GM19452 (cell line): ENCODE measurements at regions not wholly inside any gene's neighbourhood (a gene's known extent, or its start where the extent isn't known, plus 50 kb on each side); places are given as distances from the start of the nearest gene placed in this dataset.

ENCODE experiments used
- ATAC-seq: cut with Tn5 transposase; IDR thresholded peaks from one replicate; pipeline ENCODE4 v1.9.1; 2021; ENCODE audit not compliant: unreplicated experiment

DNA sequence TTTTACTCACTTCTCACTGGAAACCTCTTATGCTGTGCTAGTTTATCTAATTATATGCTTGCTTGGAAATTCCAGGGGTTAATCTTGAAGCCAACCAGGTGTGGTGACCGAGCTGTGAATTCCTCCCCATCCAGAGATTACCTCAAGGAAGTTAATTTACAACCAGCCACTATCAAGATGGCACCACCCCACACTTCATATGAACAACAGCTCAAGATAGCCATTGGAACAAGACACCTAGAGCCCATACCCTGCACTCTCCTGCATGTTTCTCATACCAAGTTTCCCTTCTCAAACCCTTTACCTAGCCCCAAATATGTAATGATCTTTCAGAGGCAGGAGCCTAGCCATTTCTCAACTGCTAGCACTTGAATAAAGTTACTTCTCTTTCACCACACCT, 2156.9 kb upstream of the C9orf72 start:
- no peak for ATAC-seq

DNA sequence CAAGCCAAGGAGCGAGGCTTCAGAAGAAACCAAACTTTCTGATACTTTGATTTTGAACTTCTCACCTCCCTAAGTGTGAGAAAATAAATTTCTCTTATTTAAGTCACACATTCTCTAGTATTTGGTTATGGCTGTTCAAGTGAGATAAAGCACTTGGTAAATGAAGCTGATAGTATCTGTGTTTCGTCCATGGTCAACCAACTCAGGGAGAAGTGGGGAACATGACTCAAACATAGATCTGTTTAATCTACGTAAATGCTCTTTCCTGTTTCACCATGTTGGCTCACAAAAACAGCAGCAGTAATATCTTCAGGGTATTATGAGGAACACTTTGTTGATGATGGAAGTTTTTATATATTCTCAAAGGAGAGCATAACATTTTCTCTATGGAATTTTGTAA, 2167.2 kb upstream of the C9orf72 start:
- ATAC-seq, result no peak

DNA sequence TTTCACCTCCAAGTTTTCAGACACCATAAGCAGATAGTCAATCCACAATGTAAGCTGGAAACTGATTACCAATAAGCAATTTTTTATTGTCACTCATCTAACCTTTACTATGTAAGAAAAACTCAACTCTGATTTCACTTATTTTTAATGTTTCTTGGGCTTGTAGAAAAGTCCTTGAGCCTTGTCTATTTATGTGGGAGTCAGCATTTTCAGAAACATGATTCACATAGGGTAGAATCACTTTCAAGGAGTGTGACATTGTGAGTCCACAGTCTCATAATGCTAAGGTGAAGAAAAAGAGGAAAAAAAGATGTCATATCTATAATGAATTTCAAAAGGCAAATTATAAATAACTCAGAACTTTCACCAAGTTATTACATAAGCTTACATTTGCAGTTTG, 2167.9 kb upstream of the C9orf72 start:
- ATAC-seq, result no peak

DNA sequence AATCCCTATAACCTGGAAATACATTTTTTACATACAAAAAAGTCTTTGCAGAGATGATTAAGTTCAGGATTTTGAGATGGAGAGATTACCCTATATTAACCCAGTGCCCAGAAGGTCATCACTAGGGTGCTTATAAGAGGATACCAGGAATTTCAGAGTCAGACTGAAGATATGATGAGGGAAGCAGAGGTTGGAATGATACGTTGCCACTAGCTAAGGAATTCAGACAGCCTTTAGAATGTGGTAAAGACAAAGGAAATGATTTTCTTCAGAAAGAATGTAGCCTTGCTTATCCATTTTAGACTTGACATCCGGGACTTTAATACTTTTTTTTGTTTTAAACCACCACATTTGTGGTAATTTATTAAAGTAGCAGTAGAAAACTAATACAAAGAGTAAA, 2176.8 kb upstream of the C9orf72 start:
- ATAC-seq, result no peak

DNA sequence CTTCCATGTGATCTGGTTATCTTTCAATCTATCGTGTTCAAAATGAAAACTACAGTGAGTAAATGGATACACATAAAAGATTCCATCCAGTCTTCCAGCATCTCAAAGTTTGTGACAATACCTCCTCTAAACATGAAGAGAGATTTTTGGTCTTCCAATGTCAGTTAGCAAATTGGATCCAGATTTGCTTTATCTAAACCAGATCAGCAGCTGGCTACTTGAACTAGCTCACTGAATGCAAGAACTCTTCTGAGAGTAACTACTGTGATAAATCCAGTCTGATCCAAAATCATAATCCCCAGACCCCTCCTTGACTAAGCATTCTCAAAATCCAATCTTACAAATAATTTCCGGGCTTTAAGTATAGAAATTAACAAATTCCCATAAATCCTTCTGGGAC, 2177.9 kb upstream of the C9orf72 start:
- ATAC-seq, result no peak

DNA sequence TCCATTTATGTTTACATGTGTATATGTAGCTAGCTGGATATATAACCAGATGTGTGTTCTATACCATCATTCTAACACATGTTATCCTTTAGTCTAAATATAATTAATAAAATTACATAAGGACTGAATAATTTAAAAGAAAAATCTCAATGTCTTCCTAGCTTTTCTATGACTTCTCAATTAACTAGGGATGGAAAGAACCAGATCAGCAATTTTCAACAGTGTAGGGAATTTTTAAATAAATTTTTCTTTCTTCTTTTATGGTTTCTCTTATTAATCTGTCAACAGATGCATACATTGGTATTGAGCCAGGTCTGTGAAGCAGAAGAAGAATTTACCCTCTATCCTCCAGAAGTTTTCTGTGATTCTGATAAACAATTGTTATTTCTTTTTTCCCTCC, 2180.4 kb upstream of the C9orf72 start:
- no peak for ATAC-seq

DNA sequence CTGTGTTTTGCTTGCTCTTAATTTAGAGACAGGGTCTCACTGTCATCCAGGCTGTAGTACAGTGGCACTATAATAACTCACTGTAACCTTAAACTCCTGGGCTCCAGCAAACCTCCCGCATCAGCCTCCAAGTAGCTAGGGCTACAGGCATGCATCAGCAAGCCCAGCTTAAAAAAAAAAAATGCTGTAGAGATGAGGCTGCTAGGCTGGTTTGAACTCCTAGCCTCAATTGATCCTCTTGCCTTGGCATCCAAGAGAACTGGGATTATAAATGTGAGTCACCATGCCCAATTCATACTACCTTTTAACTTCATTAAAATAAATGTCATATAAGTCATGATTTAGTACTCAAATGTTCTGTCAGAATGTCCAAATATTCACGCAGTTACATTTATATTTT, 2195.7 kb upstream of the C9orf72 start:
- ATAC-seq, result no peak

DNA sequence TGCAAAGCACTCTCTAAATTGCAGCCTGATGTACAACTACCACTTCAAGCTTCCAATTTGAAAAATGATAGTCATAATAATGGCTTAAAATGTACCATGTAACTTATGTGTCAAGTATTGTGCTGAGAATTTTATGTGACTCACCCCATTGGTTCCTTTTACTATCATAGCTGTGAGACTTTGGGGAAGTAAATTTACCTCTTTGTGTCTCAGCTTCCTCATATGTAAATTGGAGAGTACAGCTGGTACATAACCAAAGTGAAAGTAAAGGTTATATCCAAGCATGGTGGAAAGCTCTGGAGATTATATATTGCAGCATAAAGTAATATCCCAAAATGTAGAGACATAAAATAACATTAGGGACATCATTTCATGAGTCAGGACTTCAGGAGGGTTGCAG, 2200.4 kb upstream of the C9orf72 start:
- no peak for ATAC-seq

DNA sequence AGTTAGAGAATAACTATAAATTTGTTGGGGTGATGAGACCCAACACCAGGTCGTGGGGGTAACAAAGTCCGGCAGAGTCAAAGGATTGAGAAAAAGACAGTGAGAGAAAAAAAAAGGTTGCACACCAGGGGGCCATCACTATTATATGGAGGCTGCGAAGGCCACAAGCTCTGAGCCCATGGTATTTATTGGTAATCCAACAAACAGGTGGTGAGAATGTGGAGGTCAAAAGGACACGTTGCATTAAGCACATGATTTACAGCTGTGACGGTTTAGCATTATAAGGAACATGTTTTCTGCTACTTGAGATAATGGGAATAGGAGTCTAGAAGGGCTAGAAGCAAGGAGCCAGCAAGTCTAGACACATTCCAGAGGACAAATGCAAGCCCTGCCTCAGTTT, 2202.2 kb upstream of the C9orf72 start:
- no peak for ATAC-seq

DNA sequence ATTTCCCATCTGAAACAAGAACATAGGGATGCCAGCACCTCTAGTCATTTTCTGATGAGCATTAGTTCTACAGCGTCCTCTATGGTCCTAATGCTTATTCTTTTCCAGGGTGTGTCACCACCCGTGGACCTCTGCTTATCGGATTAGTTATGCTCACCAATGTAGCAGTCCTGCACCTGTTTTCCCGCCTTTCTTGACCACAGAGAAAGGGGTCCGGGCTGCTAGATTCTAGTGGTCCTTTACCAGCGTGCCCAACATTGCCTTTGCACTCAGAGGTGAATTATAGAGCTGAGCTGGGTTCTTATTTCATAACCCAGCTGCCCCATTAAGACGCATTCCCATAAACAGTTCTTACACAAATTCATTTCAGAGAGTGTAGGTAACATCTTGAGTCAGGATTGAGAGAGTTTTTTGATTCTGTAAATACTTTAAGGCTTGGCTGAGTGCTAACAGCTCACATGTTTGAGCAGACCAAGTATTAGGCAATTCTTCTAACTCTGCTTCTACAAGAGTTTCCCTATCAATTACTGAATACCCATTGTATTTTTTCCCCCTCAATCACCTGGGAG, 2205.1 kb upstream of the C9orf72 start:
- no peak for ATAC-seq

DNA sequence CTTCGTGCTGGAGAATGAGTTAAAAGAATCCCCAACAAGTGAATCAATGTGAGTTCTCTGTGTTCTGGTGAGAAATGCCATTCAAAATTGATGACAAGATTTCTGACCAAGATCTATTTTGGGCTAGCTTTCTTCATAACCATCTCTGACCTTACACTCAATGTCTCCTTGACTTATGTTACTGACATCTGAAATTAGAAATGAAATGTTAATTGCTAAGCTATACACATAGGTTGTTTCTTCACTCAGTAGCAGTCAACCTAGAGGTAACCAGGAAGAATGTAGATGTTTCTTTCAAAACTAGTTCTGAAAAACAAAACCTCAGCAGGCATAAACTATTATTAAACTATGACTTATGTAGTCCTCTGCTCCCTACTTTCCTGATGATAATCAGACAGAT, 2220.7 kb upstream of the C9orf72 start:
- ATAC-seq, result no peak

DNA sequence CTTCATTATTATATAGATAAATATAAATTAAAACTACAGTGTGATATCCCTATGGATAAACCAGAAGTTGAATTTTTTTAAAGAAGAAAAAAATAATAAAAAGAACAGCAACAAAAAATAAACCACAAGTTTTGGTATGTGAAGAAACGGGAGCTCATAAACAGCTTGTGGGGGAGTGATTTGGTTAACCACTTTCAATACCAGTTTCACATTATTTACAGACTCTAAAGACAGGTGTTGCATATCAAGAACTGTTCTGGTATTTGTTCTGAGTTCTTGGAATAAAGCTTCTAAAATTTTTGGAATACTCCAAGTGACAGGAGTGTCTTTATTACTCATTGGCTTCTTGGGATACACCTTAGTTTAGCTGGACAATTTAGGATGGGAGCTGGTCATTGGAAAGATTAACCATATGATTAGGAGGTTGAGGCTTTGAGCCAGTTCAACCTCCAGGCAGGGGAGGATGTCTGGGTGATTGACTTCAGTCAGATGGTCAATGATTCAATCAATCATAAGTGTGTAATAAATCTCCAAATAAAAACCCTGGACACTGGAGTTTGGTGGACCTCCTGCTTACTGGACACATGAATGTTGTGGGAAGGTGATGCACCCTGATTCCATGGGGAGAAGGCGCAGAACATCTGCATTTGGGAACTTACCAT, 2223.1 kb upstream of the C9orf72 start:
- ATAC-seq, result peak; percentile 80

DNA sequence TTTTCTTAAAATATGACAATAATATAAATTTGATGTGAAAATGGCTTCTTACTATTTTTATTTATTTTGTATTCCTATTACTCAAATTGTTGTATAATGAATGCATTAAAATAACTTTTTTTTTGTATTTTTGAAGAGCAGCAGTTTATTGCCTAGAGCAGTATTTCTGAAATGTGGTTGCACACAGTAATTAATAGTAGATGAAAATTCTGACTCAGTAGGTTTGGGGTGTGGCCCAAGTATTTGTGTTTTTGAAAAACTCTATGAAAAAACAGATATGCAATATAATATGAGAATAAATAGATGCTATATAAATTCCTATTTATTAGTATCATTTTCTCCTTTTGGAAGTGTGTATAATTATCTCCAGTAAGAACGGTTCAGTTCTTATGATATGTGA, 2225.3 kb upstream of the C9orf72 start:
- ATAC-seq, result no peak

DNA sequence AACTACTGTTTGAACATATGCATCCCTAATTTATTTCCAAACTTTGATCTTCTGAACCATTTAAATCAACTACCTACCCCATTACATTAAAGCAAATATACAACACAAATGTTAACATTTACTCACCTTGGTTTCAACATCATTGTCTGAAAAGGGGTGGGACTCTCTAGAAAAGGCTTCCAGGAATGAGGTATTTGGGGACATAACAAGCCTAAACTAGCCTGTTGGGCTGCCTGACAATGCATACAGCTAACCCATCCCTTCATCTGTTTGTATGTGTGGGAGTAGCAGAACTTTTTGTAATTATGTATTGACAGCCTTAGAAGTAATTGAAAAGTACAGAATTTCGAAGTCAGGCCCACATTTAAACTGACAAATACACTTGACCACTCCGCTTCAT, 2225.9 kb upstream of the C9orf72 start:
- ATAC-seq, result no peak

DNA sequence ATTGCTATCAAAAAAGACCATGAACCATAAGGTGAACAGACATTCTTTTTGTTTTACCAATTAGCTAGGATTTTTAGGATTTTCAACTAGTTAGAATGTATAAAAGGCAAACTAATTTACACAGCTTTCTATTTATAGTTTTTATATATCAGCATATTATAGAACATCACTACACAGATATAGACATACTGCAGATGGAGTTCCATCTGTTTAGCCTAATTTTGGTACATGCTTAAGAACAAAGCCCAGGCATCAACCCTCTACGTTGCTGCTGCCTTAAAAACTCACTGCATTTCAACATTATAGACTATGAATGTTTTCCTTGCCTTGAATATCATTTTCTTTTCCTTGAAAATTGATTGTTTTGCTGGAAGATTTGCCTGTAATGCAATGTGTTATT, 2227.5 kb upstream of the C9orf72 start:
- ATAC-seq, result no peak

DNA sequence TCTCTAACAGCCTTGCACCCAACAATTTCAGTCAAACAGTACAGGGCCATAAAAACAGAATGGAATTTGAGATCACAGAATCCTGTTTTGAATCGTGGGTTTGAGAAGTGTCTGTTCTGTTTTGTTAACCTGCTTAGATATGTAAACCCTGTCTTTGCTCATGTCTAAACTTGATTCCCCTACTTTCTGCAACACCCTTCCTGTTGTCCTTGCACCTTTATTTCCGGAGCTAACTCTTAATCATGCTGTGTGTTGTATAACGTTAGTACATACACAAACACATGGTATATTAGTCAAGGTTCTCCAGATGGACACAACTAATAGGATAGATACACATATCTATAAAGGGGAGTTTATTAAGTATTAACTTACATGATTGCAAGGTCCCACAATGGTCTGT, 2229.2 kb upstream of the C9orf72 start:
- no peak for ATAC-seq

DNA sequence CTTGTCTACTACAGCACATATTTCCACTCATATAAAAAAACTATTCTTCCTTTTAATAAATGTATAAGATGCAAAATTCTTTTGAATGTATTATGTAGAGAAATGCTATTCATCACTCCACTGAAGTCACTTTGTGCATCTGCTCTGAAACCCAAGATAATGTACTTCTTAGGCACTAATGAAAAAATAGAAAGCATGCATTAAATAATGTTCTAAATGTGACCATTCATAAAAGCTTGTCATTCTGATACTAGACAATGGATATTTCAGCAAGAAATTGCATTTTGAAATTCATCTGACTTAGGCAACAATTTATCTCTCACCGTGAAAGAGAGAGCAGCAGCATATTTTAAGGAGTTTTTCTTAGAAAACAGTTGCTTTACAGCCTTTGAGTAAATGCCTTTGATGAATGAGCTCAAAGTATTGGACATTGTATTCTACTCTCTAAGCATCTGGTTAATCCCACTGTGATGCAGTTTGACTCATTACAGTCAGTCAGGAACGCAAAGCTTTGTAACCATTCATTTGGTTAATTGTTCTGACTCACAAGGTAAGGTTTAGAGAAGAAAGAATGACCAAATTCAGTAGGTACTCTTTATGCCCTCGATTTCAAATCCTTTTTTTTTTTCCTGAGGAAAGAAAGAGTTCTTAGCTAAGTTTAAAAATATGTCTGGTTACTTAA, 2233.8 kb upstream of the C9orf72 start:
- no peak for ATAC-seq

DNA sequence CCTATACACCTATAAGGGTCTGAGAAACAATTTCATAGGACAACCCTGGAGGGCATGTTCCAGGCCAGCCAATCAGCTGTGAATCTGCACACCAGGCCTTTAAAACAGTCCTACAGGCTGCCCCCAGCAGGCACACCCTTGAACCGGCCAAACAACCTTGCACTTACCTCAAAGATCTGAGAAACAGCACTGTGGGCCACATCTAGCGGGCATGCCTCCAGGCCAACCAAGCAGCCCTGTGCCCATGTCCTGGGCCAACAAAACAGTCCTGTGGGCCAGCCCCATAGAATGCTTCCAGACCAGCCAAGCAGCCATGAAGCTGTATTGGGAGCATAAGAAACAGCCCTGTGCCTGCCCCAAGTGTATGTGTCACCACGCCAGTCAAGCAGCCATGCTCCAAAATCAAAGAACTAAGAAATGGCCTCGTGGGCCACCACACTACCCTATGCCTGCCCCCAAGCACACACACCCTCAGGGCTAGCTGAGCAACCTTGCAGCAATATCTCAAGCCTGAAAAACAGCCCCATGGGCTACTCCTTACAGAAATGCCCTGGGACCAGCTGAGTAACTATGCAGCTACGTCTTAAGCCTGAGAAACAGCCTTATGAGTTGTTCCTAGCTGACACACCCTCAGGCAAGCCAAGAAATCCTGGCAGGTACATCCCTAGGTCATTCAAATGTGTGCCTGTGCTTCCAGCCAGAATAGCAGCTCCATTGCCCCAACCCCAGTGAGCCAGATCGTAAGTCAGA, 2243.8 kb upstream of the C9orf72 start:
- ATAC-seq, result no peak

DNA sequence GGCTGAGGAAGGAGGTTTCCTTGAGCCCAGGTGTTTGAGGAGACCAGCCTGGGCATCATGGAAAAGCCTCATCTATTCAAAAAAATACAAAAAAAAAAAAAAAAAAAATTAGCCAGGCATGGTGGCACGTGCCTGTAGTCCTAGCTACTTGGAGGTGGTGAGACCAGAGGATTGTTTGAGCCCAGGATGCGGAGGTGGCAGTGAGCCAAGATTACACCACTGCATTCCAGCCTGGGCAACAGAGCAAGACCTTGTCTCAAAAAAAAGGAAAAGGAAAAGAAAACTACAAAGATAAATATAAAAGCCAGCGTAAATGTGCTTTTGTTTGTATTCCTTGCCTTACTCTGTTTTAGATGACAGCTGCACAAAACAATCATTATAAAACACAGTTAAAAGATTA, 2249.2 kb upstream of the C9orf72 start:
- ATAC-seq, result no peak

DNA sequence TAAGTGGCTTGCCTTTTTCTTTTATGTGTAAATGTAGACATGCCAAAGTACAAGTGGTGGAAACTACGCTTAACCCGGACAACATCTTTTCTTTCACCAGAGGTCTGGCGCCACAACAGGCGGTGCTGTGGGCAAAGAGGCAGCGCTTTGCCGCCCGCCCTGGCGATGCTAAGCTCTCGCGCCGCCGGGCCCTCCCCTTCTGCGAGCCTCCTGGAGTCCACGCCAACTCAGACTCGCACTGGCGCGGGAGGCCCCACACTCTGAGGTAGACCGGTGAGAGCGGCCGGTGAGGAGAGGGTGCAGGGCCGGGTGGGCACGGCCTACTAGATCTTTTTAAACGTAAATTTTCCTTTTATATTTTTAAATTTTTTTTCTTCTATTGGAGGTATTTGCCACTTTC, 2253.1 kb upstream of the C9orf72 start:
- ATAC-seq, result no peak

DNA sequence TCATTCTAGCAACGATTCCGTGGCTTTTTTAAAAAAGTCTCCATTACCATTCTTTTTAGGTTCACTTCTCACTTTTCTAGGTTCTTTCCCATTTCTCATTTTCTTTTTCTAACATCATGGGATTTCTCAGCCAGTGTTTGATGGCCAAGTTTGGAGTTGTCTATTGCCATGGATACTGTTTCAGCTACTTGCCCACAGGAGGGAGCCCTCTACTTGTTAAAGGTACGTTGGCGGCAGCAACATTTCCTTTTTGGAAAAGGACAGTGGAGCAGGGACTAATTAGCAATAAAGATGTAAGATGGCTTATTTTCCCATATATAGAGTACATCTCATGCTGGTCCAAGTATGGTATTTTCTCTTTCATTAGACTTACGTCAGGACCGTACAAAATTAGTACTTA, 2257.5 kb upstream of the C9orf72 start:
- ATAC-seq, result no peak

DNA sequence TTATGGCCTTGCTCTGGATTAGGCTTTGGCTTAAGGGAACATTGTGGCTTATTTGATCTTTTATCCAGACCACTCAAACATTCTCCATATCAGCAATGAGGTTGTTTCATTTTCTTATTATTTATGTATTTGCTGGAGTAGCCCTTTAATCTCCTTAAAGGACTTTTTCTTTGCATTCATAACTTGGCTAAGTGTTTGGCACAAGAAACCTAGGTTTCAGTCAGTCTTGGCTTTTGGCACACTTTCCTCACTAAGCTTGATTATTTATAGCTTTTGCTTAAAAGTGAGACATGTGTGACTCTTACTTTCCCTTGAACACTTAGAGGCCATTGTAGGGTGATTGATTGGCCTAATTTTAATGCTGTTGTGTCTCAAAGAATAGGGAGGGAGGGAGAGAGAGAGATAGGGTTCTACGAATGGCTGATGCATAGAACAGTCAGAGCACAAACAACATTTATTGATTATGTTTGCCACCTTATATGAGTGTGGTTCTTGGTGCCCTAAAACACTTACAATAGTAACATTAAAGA, 2265.3 kb upstream of the C9orf72 start:
- no peak for ATAC-seq
